Mucosa of gallbladder (tissue), 1 donor: ENCODE measurements at regions not wholly inside any gene's neighbourhood (a gene's known extent, or its start where the extent isn't known, plus 50 kb on each side); places are given as distances from the start of the nearest gene placed in this dataset.

Source experiments
- DNase-seq: peaks from one replicate; pipeline ENCODE4 v3.0.0-alpha.2; 2020; ENCODE audit warnings: low spot score
- donor health status: DM: no; HTN: no; CAD: no.

DNA sequence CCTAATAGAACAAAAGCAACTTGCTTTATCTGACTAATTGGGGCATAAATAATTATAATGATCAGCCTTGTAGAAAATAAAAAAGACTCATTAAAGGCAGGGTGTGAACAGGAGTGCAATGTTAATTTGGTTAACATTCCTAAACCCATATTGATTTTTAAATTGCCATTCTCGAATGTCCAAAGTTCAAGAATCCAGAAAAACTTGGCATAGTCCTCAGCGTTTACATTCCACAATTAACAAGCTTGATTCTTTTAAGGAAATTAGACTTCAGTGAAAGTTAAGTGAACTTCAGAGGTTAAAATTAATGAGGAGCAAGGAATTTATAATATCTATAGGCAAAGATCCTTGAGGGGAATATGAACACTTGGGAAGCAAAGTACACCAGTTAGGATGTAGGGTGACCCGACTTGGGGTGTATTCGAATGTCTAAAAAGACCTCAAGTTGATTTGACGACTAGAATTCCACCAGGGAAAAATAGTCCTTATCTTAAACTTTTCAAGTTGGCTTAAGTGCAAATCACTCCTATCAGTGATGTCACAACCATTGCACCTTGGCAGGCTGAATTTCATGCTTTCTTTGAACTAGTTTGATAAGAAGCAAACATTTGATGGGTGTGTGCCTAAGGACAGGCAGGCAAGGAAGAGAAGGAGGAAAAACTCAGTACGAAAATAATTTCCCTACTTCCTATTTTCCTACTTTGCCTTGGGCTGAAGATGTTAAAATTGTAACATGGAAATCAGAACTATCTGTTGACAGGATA lies 830.4 kb upstream of the COBL start:
- DNase-seq = peak; percentile 56

DNA sequence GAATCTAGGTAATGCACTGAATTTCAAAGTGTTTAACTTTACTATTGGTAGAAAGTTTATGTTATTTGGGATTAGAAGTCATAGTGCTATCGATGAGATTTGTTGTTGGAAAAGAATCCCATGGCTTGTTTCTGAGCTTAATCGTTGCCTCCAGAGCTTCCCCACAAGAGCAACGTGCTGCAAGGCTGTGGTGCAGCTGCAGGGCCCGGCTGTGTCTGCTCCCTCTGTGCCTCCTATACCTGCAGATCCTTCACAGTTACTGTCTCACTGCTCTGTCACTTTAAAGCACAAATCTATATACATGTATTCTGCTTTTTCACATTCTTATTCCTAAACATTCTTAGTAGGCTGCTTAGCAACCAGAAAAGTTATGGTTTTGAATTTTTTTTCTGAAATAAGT lies 826.6 kb upstream of the COBL start:
- no peak for DNase-seq

DNA sequence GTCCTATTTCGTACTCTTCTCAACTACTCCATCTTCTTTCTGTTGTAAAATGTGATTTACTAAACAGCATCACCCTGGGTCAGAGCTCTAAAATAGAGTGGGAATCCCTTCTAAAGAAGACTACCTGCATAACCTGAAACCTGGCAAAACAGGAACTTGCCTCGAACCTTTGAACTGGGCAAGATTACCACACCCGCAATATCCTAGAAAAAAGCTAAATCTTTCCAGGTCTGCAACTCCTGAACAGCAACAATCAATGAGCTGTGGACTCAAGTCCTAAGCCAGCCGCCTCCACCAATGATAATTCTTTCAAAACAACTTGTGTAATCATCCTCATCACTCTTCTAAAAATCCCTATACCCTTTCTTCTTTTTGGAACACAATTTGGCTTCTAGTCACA lies 824.2 kb upstream of the COBL start:
- DNase-seq = no peak

DNA sequence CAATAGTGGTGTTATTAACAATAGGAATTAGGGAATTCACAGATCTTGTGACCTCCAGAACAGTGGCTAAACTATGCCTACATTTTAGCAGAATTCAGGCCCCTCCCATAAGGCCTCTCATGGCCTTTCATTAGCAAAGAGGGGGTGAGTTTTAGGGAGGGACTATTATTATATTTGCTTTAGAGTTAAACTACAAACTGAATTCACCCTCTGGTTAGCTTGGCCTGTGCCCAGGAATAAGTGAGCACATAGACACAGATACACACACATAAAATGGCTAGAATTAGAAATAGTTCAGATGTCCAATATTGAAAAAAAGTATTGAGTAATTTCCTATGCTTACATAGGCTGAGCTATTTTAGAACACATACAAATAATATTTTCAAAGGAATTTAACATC lies 818.8 kb upstream of the COBL start:
- DNase-seq = no peak

DNA sequence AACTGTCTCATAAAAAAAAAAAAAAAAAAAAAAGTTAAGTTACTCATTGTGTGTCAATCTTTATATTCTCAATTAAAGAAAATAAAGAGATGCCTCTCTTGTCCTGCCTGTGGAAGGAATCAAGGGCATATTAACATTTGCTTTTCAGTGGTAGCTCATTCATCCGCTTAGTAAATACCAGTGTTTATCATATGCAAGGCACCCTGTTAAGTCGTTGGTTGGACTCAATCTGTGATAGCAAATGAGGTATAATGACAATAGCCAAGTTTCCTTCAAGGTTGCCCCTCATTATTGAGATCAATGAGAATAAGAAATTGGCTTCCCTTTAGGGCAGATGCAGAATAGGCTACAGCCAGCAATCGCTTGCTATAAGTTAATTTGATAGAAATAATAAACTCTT lies 812.7 kb upstream of the COBL start:
- no peak for DNase-seq

DNA sequence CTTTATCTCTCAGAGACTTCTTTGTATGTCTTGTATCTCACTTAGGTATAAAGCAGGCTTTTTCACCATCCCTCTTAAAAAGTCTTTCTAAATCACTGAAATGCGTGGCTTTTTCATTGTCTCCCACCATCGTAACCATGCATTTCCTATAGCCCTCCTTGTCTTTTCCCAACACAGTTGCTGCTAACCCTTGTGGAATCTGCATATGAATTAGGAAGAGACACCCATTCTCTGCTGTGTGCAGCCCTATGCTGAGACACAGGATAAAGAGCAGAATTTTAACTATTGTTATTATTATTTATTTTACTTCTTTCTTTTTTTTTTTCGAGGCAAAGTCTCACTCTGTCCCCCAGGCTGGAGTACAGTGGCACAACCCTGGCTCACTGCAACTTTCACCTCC lies 804.3 kb upstream of the COBL start:
- no peak for DNase-seq

DNA sequence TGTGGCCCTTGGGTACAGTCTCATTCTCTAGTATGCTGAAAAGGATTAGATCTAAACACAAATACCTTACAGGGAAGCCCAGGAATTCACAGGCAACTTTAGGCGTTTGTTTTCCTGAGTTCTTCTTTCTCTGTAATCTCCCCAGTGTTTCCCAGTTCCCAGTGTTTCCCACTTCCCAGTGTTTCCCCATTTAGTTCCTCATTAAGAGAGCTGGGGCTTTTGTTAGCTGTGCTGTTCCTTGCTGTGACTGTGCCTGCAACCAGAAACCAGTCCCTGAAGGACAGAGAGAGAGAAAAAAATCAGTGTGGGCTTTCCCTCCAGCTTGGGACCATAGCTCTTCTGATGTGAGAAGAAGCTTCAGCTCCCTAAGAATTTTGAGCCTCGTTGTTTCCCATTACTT lies 802.9 kb upstream of the COBL start:
- DNase-seq = no peak

DNA sequence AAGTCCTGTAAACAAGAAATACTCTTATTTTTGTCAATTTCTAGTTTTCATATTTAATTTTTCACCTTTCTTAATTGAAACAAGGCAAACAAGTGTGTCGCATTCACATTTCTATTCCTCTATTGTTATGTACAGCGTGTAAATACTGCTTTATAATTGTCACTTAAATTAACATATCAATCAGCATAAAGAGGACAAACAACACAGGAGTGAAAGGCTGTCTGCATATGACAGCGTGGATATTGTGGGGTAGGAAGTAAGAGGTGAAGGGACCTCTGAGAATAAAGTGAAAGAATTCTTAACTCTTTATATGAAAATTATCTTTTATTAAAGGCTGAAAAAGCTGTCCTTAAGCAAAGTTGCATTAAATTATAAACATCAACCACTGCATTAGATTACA lies 797.9 kb upstream of the COBL start:
- DNase-seq = no peak

DNA sequence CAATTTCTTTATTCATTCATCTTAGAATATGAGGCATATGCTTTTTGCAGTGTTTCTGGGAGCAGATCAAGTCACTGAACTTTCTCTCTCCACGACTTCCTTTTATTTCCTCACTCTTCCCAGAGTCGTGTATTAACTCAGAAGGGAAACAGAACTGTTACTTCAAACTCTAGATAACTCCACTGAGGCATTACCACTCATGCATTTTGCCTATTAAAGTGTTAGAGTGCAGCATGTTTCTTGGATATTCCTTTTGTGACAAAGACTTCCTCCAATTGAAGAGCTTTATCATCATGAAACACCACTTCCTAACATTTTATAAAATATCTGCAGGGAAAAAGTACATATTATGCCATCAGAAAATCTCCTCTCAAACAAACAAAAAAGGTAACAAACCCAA lies 797.4 kb upstream of the COBL start:
- no peak for DNase-seq

DNA sequence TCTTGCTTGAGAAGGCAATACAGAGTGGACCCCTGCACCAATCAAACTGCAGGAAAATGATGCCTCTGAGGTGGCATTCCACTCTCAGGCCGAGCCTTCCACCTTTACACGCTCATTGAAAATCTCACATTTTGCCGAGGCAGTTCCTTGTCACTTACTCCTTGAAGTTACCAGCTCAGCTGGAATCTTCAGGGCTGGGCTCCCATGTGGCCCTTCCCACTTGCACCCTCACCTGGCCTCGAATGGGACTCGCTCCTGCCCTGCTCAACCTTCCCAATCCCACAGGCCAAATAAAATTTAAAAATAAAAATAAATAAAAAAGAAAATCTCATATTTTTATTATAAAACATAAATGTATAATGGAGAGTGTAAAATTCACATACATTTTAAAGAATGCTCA lies 790.7 kb upstream of the COBL start:
- DNase-seq = no peak

DNA sequence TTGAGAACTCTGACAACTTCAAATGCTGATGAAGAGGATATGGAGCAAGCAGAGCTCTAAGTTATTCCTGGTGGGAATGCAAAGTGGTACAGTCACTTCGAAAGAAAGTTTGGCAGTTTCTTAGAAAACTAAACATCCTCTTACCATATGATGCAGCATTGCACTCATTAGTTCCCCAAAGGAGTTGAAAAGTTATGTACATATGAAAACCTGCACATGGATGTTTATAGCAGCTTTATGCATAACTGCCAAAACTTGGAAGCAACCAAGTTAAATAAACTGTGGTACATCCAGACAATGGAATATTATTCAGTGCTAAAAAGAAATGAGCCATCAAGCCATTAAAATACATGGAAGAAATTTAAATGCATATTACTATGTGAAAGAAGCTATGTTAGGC lies 779.3 kb upstream of the COBL start:
- no peak for DNase-seq

DNA sequence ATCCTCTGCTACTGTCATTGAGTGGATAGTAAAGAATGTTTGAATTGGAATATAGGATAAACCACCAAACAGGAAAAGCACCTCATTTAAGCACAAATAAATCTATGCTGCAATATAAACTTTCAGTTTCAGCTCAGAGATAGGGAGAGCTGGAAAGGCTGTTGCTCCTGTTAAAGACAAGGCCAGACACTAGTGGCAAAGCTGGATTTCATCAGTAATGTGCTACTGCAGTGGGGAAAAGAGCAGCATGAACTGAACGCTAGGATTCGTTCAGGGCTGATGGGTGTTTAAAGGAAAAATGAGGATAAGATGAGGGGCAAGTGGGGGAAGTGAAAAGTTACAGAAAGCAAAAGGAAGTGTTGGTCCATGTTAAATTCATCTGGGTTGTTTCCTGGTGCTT lies 775.4 kb upstream of the COBL start:
- no peak for DNase-seq

DNA sequence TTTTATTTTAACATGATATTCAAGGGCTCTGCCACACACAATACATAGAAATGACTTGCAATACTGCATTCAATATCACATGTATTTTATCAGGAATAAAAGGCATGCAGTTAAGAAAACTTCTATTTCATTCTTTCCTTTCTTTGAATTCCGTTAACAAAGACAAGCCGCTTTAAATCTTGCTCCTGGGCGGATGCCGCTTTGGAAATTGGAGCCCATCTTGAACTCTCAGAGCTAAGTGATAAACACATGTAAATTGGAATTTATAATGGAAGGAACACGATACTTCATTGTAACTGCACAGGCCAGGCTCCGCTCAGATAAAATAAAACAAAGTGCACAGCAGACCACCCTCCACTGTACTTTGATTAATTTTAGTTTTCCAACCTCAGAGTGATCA lies 774.5 kb upstream of the COBL start:
- no peak for DNase-seq

DNA sequence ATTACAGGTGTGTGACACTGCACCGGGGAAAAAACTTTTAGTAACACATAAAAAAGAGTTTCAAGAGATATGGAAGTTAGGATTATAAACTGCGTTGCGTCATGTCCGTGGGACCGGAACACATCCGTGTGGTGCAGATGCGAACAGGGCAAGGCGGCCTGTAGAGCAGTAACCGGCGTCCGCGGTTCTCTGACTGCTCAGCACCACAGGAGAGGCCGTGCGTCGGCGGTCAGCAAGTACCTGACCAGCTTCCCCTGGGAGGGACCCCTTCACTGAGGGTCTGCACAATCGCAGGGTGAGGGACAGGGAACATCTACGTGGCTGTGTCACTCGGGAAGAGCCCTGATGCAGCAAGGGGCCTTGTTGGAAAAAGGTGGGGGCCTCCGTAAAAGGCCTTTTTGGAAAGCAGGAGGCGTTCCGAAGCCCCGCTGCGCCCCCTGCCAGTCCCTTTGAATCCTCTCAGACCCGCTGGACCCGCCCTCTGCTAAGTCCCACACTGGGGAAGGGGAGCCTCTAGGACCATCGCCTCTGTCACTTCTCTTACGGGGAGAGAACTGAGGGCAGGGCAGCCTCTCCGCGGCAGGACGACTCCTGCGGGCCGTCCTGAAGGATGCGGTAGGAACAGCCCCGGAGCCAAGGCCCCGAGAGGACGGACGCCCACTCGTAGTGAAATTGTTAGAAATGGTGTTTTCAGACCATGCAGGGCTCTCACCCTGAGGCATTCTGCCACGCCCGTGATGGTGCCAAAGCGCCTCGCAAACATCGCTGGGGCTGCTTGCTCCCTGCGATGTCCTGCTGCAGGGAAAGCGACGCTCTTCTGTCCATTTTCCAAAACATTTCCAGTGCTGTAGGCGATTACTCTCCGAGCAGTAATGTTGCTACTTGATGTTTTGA lies 771.6 kb upstream of the COBL start:
- no peak for DNase-seq

DNA sequence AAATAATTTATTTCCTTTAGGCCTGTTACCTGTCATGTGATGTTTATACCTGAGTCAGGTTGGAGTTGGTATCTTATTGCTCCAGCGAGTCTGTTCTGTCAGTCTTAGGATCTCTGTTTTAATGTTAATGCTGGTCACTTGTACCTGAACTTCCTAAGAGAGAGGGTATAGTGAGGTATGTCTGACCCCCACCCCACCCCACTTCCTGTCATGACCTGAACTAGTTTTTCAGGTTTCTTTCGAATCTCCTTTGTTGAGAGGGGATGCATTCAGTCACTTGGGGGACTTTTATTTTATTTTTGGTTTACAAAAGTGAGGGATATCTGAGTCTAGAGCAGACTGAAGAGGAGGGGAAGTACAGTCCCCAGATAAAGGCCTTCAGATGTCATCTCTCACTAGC lies 769.0 kb upstream of the COBL start:
- no peak for DNase-seq

DNA sequence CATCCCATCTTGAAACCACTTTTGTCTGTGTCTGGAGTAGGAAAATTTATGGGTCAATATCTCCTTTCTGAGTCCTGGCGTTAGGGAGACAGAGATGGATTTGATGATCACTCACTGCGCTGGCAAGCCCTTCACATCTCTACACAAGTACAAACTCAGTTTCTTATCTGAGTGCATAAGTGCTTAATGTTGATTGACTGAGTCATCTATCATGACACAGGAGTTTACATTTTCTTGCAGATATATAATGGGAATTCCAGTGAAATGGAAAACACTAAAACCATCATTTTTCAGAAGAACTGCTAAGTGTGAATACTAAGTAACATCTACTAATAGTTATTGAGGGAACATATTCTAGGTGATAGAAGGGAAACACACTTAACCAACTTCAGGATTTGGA lies 763.9 kb upstream of the COBL start:
- DNase-seq = no peak

DNA sequence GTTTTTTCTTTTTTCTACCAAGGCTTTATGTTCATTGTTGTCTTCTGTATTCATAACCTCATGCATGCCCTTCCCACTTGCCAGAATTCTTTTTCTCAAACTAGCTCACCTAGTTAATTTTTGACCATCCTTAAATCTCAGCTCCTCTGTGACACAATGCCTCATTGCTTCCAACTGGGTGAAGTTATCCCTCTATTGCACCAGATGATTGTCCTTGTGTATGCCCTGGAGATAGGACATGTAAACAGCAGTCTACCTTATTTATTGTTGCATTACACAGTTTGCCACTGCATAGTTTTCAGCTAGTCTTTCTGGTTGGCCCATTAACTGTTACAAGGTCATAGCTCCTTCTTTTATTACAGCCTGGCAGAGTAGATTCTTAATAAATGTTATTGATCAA lies 763.1 kb upstream of the COBL start:
- peak; percentile 20 for DNase-seq

DNA sequence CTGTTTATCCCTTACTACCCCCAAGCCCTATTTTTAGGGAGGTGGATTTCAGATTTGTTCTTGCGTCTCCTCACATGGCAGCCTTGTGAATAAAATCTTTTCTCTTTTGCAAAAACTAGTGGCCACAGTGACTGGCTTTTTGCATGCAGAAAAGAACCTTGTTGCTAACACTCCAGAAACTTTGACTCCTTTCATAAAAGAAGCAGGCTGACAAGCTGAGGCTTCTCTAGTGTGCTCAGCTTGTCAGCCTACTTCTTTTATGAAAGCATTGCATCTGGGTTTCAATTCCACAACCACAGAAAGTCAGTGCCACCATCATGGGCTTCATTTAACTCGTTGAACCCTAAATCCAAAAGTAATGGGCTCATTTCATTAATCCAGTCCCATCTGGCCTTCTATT lies 761.0 kb upstream of the COBL start:
- DNase-seq = no peak

DNA sequence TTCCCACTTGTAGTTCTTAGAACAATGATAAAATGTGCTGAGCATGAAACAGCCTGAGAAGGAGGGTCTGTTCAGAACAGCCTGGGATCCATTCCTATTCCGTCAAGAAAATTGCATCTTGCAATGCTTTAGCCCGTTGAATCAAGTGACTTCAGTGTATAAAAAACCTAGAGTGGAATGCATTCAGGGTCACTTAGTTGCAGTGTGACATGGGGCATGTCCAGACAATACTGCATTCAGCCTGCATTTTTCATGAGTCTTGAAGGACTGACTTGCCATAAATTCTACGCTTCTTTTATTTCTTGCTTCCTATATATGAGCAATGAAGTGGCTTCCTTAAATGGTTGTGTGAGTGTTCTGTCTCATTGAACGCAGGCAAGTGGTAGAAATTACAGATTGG lies 758.3 kb upstream of the COBL start:
- DNase-seq = no peak

DNA sequence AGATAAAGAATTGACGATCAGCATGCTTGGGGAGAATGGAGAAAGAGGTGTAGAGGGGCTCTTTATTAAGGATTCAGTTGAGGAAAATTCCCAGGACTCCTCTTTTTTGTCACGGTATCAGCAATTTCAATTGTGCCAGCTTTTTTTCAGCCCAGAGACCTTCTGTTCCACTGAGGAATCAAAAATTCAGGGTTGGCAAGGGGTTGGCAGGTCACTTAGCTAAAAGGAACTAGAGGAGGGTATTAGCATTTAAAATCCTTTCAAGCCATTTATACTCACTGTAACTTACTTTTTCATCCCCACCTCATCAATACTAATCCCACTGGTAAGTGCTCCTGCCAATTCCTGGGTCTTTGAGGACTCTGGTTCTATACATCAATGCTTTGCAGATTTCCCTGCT lies 757.5 kb upstream of the COBL start:
- no peak for DNase-seq

DNA sequence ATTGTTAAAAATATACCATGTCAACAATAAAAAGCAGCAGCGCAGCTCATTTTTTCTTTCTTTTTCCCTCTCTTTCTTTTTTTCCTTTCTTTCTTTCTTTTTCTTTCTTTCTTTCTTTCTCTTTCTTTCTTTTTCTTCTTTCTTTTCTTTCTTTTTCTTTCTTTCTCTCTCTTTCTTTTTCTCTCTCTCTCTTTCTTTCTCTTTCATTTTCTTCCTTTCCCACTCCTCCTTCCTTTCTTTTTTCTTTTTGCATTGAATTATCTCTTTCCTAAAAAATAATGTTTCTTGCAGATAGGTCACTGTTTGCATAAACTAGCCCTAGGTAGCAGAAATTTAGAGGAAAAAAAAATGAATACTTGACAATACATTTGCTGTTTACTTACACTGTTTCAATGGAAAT lies 755.1 kb upstream of the COBL start:
- DNase-seq = no peak

DNA sequence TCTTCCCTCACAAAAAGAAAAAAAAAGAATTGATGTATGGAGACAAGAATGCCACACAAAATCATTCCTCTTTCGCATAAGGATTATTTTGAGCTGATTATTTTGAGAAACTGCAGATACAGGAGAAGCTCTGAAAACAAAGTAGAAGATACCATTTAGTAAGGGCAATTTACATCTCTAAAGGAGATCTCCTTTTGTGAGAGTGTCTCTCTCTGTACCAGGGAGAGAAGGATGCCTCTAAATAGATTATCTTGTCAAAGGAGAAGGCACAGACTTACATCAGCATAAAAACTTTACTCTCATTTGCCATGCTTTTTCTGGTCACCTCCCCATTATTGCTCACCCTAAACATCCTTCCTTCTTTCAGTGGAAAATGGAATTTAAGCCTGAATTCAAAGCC lies 747.9 kb upstream of the COBL start:
- DNase-seq = no peak

DNA sequence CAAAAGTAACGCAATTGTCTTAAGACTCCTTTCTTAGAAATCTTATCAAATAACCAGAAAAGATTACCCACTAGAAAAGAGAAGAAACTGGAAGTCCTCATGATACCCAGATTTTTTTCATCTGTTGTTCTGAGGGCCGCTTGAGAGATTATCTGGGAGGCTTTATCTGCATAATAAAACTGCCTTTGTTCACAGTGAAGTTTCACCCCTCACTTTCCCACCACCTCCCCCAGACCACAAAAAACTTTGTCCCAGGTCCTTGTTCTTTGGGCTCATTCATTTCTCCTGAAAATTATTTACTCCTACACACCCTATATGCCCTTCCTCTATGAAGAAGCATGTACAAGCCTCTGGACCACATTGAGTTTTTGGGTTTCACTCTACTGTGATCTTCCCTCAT lies 745.1 kb upstream of the COBL start:
- DNase-seq = no peak

DNA sequence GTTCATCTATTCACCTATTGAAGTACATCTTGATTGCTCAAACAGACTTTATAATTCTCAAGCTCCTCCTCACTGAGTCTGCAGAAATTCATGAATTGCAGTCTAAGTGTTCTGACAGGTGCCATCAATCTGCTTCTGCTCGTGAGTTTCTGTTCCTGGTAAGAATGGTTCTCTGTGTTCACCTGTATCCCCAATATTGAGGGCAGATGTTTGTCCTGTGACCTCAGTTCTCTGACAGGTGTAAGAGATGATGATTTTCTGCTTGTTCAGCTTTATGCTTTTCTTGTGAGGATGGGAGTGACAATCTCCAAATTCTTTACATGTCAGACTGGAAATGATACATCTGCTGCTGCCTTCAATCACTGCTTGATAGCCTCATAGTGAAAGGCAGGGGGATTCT lies 736.9 kb upstream of the COBL start:
- no peak for DNase-seq
